B cell (primary cell): ENCODE measurements at regions not wholly inside any gene's neighbourhood (a gene's known extent, or its start where the extent isn't known, plus 50 kb on each side); places are given as distances from the start of the nearest gene placed in this dataset.

ENCODE experiments used
- CTCF ChIP-seq: fragments of 200-600 bp; IDR thresholded peaks from one replicate; pipeline ENCODE4 v1.8.0; 2022; ENCODE audit warnings: antibody characterized with exemption, mild to moderate bottlenecking
- EZH2 ChIP-seq: IDR thresholded peaks from 2 replicates; pipeline ENCODE4 v1.6.1; 2012; ENCODE audit warnings: borderline replicate concordance, low read depth, mild to moderate bottlenecking, moderate library complexity, low read length; ENCODE audit not compliant: insufficient read depth, poor library complexity, severe bottlenecking

- TF ChIP-seq CTCF: no peak
- no peak for TF ChIP-seq EZH2
Measured at GRCh38 chr9:87040410-87041009, 93.2 kb upstream of the GAS1 start.
